SU-DHL-6 (cell line): ENCODE measurements at regions not wholly inside any gene's neighbourhood (a gene's known extent, or its start where the extent isn't known, plus 50 kb on each side); places are given as distances from the start of the nearest gene placed in this dataset.

ENCODE experiments used
- CTCF ChIP-seq: fragments of 200-600 bp; sonication (generic); IDR thresholded peaks from one replicate; pipeline ENCODE4 v1.5.1; 2017; ENCODE audit warnings: antibody characterized with exemption, mild to moderate bottlenecking, low read length, moderate library complexity; ENCODE audit not compliant: insufficient read depth, poor library complexity, severe bottlenecking
- EZH2phosphoT487 ChIP-seq: fragments of 200-600 bp; sonication (generic), shearing (Covaris generic); conservative IDR thresholded peaks from 2 replicates; pipeline ENCODE4 v1.6.1; 2018; ENCODE audit warnings: mild to moderate bottlenecking, antibody characterized with exemption, low read length, moderate library complexity, mixed read lengths

- TF ChIP-seq CTCF (no peak), EZH2phosphoT487 (no peak)
These were observed 247.7 kb downstream of the MIAT start for GRCh38 chr22:26905076-26905475.
